Glutamatergic neuron (in vitro differentiated cells): ENCODE measurements at regions not wholly inside any gene's neighbourhood (a gene's known extent, or its start where the extent isn't known, plus 50 kb on each side); places are given as distances from the start of the nearest gene placed in this dataset.
"Not testable (repeated sequence)": the region's sequence is repeated elsewhere in the genome, so short reads cannot be mapped to it uniquely, and the experiment has no call there.

ENCODE experiments used
- DNase-seq: peaks from one replicate; pipeline ENCODE4 v3.0.0; 2022
- H3K27ac Mint-ChIP-seq: one replicate; pipeline ENCODE4 v1.8.0; 2020; ENCODE audit warnings: mild to moderate bottlenecking, mixed read lengths, inconsistent platforms; ENCODE audit not compliant: unreplicated experiment
- H3K27me3 Mint-ChIP-seq: one replicate; pipeline ENCODE4 v1.8.0; 2020; ENCODE audit warnings: mild to moderate bottlenecking, moderate library complexity, mixed read lengths, inconsistent platforms; ENCODE audit not compliant: unreplicated experiment
- H3K36me3 Mint-ChIP-seq: one replicate; pipeline ENCODE4 v1.8.0; 2020; ENCODE audit warnings: mild to moderate bottlenecking, mixed read lengths, inconsistent platforms; ENCODE audit not compliant: unreplicated experiment
- H3K4me1 Mint-ChIP-seq: one replicate; pipeline ENCODE4 v1.8.0; 2020; ENCODE audit warnings: mild to moderate bottlenecking, low read depth, mixed read lengths, inconsistent platforms; ENCODE audit not compliant: unreplicated experiment
- H3K4me3 Mint-ChIP-seq: one replicate; pipeline ENCODE4 v1.8.0; 2020; ENCODE audit warnings: mild to moderate bottlenecking, mixed read lengths, inconsistent platforms; ENCODE audit not compliant: unreplicated experiment
- H3K9me3 Mint-ChIP-seq: one replicate; pipeline ENCODE4 v1.8.0; 2020; ENCODE audit warnings: mild to moderate bottlenecking, moderate library complexity, mixed read lengths, inconsistent platforms; ENCODE audit not compliant: unreplicated experiment
- CTCF ChIP-seq: fragments of 200-600 bp; sonication (generic); IDR thresholded peaks from one replicate; pipeline ENCODE4 v1.5.0; 2021; ENCODE audit not compliant: partially characterized antibody, unreplicated experiment

DNA sequence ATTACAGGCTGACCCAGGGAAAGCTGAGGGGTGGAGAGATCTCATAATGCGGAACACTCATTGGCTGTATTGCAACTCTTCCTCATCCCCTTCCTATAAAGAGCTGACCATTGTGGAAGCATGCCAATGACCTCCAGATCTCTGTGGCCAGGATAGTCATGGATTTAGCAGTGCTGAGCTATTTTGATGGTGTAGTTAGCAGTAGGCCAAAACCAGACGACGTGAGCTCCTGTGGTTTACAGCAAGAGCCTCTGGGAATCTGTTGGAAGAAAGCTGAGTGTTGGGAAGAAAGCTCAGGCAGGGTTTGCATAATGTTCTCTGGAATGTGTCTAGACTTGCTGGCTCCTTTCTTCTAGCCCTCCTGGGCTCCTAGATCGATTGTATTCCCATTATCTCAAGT, 187.5 kb upstream of the GPC6 start:
- Mint-ChIP-seq H3K27ac (no peak overlapping the region), H3K36me3 (peaks cover 5% of the 10 kb centered on the region), H3K27me3 (no peaks in the 10 kb centered on the region), H3K9me3 (peaks cover 3% of the 10 kb centered on the region), H3K4me3 (no peak overlapping the region), H3K4me1 (no peaks in the 10 kb centered on the region)
- DNase-seq: no peak
- no peak for TF ChIP-seq CTCF

GRCh38 chr13:93041566-93041965, 185.0 kb upstream of the GPC6 start:
- H3K9me3 Mint-ChIP-seq, H3K27ac Mint-ChIP-seq, H3K4me1 Mint-ChIP-seq, H3K27me3 Mint-ChIP-seq, H3K4me3 Mint-ChIP-seq, DNase-seq, H3K36me3 Mint-ChIP-seq: not testable (repeated sequence)

- H3K27me3 Mint-ChIP-seq: no peaks in the 10 kb centered on the region
- no peak overlapping the region for H3K27ac Mint-ChIP-seq
- no peak overlapping the region for H3K4me3 Mint-ChIP-seq
- no peaks in the 10 kb centered on the region for H3K4me1 Mint-ChIP-seq
- no peak for TF ChIP-seq CTCF
- peaks cover 5% of the 10 kb centered on the region for H3K36me3 Mint-ChIP-seq
- H3K9me3 Mint-ChIP-seq: peaks cover 2% of the 10 kb centered on the region
- no peak for DNase-seq
These were observed 180.8 kb upstream of the GPC6 start for GRCh38 chr13:93045836-93046235.

- Mint-ChIP-seq H3K4me3 (no peak overlapping the region), H3K27me3 (no peaks in the 10 kb centered on the region), H3K9me3 (peaks cover 2% of the 10 kb centered on the region), H3K36me3 (no peaks in the 10 kb centered on the region), H3K4me1 (peaks cover 13% of the 10 kb centered on the region), H3K27ac (no peak overlapping the region)
- no peak for DNase-seq
- no peak for TF ChIP-seq CTCF
These were observed 171.4 kb upstream of the GPC6 start for GRCh38 chr13:93055233-93055632.

DNA sequence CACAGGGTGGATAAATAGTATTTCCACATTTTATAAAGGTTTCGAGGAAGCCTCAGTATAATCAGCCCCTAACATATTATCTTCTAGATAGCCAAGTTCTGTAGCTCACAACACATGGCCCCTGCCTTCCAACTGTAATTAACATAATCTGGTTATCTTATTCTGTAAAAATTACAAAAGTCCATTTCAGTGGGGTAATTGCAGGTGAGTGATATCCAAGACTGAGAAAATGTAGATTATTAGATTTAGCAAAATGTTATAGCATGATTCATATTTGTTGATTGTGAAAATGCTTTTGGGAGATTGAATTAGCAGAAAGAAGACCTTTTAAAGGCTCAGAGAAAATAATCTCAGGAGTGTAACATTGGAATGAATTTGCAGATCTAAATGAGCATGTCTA, 168.3 kb upstream of the GPC6 start:
- TF ChIP-seq CTCF: no peak
- Mint-ChIP-seq H3K27ac (no peak overlapping the region), H3K4me1 (peaks cover 19% of the 10 kb centered on the region), H3K4me3 (no peak overlapping the region), H3K36me3 (no peaks in the 10 kb centered on the region), H3K27me3 (no peaks in the 10 kb centered on the region), H3K9me3 (peaks cover 2% of the 10 kb centered on the region)
- DNase-seq: no peak

- no peak for DNase-seq
- Mint-ChIP-seq H3K9me3 (peaks cover 2% of the 10 kb centered on the region), H3K27me3 (no peaks in the 10 kb centered on the region), H3K4me3 (no peak overlapping the region), H3K27ac (no peak overlapping the region), H3K36me3 (no peaks in the 10 kb centered on the region), H3K4me1 (peaks cover 19% of the 10 kb centered on the region)
- TF ChIP-seq CTCF: no peak
These were observed 166.5 kb upstream of the GPC6 start for GRCh38 chr13:93060144-93060543.
